Activated B cell treated with CpG ODN at 0.5 μM for 24 hours (primary cell): ENCODE measurements at regions not wholly inside any gene's neighbourhood (a gene's known extent, or its start where the extent isn't known, plus 50 kb on each side); places are given as distances from the start of the nearest gene placed in this dataset.

Experiments
- ATAC-seq: fragments of 200-7000 bp; cut with Tn5 transposase; one replicate; pipeline ENCODE4 v1.10.0; 2021; ENCODE audit warnings: low read depth, mild to moderate bottlenecking, moderate library complexity
- CTCF ChIA-PET: fragments of 350-600 bp; sonication (Branson Sonifier 250); formaldehyde crosslinking; loops from one replicate; lab custom pipeline; 2021; ENCODE audit warnings: antibody characterized with exemption; lab: Charles Lee
- POLR2A ChIA-PET: fragments of 350-600 bp; sonication (Branson Sonifier 250); formaldehyde crosslinking; loops from one replicate; lab custom pipeline; 2021; ENCODE audit warnings: antibody characterized with exemption; lab: Charles Lee
- DNase-seq: peaks from one replicate; pipeline ENCODE4 v3.0.0; 2022
- H3K27ac Mint-ChIP-seq: one replicate; pipeline ENCODE4 v1.8.0; 2020; ENCODE audit warnings: mixed read lengths
- H3K27me3 Mint-ChIP-seq: one replicate; pipeline ENCODE4 v1.8.0; 2021; ENCODE audit warnings: mixed read lengths
- H3K36me3 Mint-ChIP-seq: one replicate; pipeline ENCODE4 v1.8.0; 2021; ENCODE audit warnings: low read depth, mixed read lengths
- H3K4me1 Mint-ChIP-seq: one replicate; pipeline ENCODE4 v1.8.0; 2021; ENCODE audit warnings: mixed read lengths
- H3K4me3 Mint-ChIP-seq: one replicate; pipeline ENCODE4 v1.8.0; 2020; ENCODE audit warnings: mild to moderate bottlenecking, mixed read lengths
- H3K9me3 Mint-ChIP-seq: one replicate; pipeline ENCODE4 v1.8.0; 2020; ENCODE audit warnings: mixed read lengths
- CTCF ChIP-seq: fragments of 200-600 bp; IDR thresholded peaks from one replicate; pipeline ENCODE4 v1.8.0; 2022; ENCODE audit warnings: antibody characterized with exemption, mild to moderate bottlenecking
- intact Hi-C: fragments of 100-400 bp; cut with micrococcal nuclease; formaldehyde crosslinking; loops from one replicate; pipeline ENCODE4 v1.15.1; 2024

DNA sequence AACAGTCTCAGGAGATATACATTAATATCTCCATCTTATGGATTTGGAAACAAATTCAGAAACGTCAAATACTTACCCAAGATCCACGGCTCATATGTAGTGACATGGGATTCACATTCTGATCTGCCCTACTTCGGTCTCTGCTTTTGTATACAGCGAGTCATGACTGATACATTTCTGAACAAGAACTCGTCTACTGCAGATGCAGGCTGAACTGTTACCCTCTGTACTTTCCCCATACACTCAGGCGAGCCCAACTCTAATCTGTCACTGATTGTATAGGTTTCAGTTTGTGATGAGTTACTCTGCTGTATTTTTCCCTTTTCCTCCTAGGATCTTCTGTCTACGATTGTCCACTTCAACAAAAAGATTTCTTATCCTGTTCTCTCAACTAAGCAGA, 441.6 kb downstream of the CCDC91 start:
- Mint-ChIP-seq H3K4me1 (no peaks in the 10 kb centered on the region), H3K4me3 (no peak overlapping the region), H3K9me3 (no peaks in the 10 kb centered on the region), H3K27me3 (no peaks in the 10 kb centered on the region), H3K27ac (no peak overlapping the region), H3K36me3 (no peaks in the 10 kb centered on the region)
- ChIA-PET CTCF (no interaction called here), POLR2A (no interaction called here)
- ATAC-seq (no peak), DNase-seq (no peak)
- intact Hi-C loops = no loop called here
- no peak for TF ChIP-seq CTCF

GRCh38 chr12:28640519-28640918, 450.3 kb downstream of the CCDC91 start:
- Mint-ChIP-seq H3K27me3 (no peaks in the 10 kb centered on the region), H3K4me3 (no peak overlapping the region), H3K4me1 (no peaks in the 10 kb centered on the region), H3K36me3 (no peaks in the 10 kb centered on the region), H3K27ac (no peak overlapping the region), H3K9me3 (no peaks in the 10 kb centered on the region)
- no peak for TF ChIP-seq CTCF
- no peak for ATAC-seq
- POLR2A ChIA-PET = no interaction called here
- intact Hi-C loops = loop anchor here (10.0 kb wide), 1 partner anchor 506 kb away; no protein-coding TSS in a partner anchor
- CTCF ChIA-PET = no interaction called here
- no peak for DNase-seq

DNA sequence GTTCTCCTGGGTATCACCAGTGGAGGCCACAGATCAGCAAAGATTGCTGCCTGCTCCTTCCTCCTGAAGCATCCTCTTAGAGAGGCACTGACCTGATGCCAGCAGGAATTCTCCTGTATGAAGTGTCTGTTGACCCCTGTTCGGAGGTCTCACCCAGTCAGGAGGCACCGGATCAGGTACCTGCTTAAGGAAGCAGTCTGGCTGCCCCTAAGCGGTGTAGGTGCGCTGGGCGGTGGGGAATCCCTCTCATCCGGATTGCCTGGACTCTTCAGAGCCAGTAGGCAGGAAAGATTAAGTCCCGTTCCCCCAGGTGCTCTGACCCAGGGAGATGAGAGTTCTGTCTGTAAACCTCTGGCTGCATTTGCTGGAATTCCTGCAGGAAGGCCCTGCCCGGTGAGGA, 455.2 kb downstream of the CCDC91 start:
- POLR2A ChIA-PET = no interaction called here

GRCh38 chr12:28645891-28646290, 455.6 kb downstream of the CCDC91 start:
- Mint-ChIP-seq H3K9me3 (no peaks in the 10 kb centered on the region), H3K27ac (no peak overlapping the region), H3K27me3 (no peaks in the 10 kb centered on the region), H3K4me1 (no peaks in the 10 kb centered on the region), H3K36me3 (no peaks in the 10 kb centered on the region), H3K4me3 (no peak overlapping the region)
- ATAC-seq (no peak), DNase-seq (no peak)
- ChIA-PET CTCF (no interaction called here), POLR2A (no interaction called here)
- no peak for TF ChIP-seq CTCF
- intact Hi-C loops = loop anchor here (10.0 kb wide), 1 partner anchor 511 kb away; no protein-coding TSS in a partner anchor

More for the DNA sequence above, 455.2 kb downstream of the CCDC91 start:
- Mint-ChIP-seq H3K36me3 (no peaks in the 10 kb centered on the region), H3K27ac (no peak overlapping the region), H3K4me1 (no peaks in the 10 kb centered on the region), H3K27me3 (no peaks in the 10 kb centered on the region), H3K4me3 (no peak overlapping the region), H3K9me3 (no peaks in the 10 kb centered on the region)
- ATAC-seq (no peak), DNase-seq (no peak)
- intact Hi-C loops = loop anchor here (10.0 kb wide), 1 partner anchor 511 kb away; no protein-coding TSS in a partner anchor
- CTCF ChIA-PET = no interaction called here
- no peak for TF ChIP-seq CTCF

GRCh38 chr12:28650906-28651305, 460.6 kb downstream of the CCDC91 start:
- ATAC-seq (no peak), DNase-seq (no peak)
- intact Hi-C loops = no loop called here
- TF ChIP-seq CTCF = no peak
- H3K27me3 Mint-ChIP-seq = no peaks in the 10 kb centered on the region
- no peaks in the 10 kb centered on the region for H3K4me1 Mint-ChIP-seq
- no peak overlapping the region for H3K27ac Mint-ChIP-seq
- POLR2A ChIA-PET = no interaction called here
- H3K9me3 Mint-ChIP-seq = no peaks in the 10 kb centered on the region
- H3K4me3 Mint-ChIP-seq = no peak overlapping the region
- CTCF ChIA-PET = no interaction called here
- H3K36me3 Mint-ChIP-seq = no peaks in the 10 kb centered on the region
